ENCODE measurements at regions not wholly inside any gene's neighbourhood (a gene's known extent, or its start where the extent isn't known, plus 50 kb on each side); places are given as distances from the start of the nearest gene placed in this dataset.

DNA sequence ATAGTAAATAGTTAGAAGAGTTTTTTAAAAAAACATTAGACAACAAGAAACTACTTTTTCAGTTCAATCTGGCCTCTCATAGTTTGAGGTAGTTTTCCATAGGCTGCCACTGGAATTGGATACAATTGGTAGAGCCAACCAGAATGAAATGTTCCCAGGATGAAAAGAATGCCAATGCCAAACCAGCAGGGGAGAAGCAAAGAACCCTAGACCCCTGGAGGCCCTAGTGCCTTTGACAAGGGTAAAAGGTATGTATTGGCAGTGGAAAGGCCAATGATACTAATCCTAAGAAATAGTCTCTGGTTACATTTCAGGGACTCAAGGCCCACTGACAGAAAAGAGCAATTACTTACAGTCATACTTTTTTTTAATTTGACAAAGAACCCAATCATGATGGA lies 77.4 kb upstream of the SEM1 start:
- no peaks in the 10 kb centered on the region for H3K27me3 ChIP-seq
- no peak overlapping the region for H3K4me3 ChIP-seq
- no peak overlapping the region for H3K27ac ChIP-seq
- ATAC-seq, result no peak
- TF ChIP-seq, protein P1, sequence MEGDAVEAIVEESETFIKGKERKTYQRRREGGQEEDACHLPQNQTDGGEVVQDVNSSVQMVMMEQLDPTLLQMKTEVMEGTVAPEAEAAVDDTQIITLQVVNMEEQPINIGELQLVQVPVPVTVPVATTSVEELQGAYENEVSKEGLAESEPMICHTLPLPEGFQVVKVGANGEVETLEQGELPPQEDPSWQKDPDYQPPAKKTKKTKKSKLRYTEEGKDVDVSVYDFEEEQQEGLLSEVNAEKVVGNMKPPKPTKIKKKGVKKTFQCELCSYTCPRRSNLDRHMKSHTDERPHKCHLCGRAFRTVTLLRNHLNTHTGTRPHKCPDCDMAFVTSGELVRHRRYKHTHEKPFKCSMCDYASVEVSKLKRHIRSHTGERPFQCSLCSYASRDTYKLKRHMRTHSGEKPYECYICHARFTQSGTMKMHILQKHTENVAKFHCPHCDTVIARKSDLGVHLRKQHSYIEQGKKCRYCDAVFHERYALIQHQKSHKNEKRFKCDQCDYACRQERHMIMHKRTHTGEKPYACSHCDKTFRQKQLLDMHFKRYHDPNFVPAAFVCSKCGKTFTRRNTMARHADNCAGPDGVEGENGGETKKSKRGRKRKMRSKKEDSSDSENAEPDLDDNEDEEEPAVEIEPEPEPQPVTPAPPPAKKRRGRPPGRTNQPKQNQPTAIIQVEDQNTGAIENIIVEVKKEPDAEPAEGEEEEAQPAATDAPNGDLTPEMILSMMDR (IDR thresholded peaks at IDR 0.05), result no peak
- no peak for TF ChIP-seq POLR2A (IDR thresholded peaks at IDR 0.05)
- intact Hi-C loops (cut with DNase I), result no loop called here
- H3K36me3 ChIP-seq, result no peaks in the 10 kb centered on the region
- H3K4me1 ChIP-seq, result no peaks in the 10 kb centered on the region
- DNase-seq, result no peak
- no peaks in the 10 kb centered on the region for H3K9me3 ChIP-seq

GRCh38 chr7:96789914-96790313 lies 80.3 kb upstream of the SEM1 start:
- TF ChIP-seq, protein P1 (IDR thresholded peaks at IDR 0.05), result no peak
- TF ChIP-seq POLR2A (IDR thresholded peaks at IDR 0.05), result no peak
- H3K27ac ChIP-seq, result no peak overlapping the region
- no peaks in the 10 kb centered on the region for H3K27me3 ChIP-seq
- no peaks in the 10 kb centered on the region for H3K9me3 ChIP-seq
- H3K4me3 ChIP-seq, result no peak overlapping the region
- no peaks in the 10 kb centered on the region for H3K4me1 ChIP-seq
- intact Hi-C loops (cut with DNase I), result no loop called here
- DNase-seq (no peak), ATAC-seq (no peak)
- no peaks in the 10 kb centered on the region for H3K36me3 ChIP-seq

DNA sequence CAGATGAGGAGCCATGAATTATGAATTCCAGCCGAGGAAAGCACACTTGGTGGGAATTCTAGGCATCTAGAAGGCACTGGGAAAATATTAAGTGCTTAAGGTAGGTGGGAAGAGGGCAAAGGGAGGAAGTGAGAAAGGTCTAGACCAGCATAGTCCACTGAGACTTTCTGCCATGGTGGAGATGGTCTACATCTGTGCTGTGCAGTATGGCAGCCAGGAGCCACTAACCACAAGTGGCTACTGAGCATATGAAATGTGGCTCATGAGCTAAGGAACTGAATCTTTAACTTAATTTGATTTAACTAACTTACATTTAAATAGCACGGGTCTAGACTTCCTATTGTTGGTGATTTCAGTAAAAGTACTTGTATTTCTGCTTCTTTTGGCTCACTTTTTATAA lies 82.5 kb upstream of the SEM1 start:
- Histone ChIP-seq H3K4me1 (no peaks in the 10 kb centered on the region), H3K9me3 (no peaks in the 10 kb centered on the region), H3K27me3 (no peaks in the 10 kb centered on the region), H3K36me3 (no peaks in the 10 kb centered on the region), H3K27ac (no peak overlapping the region), H3K4me3 (no peak overlapping the region)
- intact Hi-C loops (cut with DNase I), result no loop called here
- no peak for TF ChIP-seq POLR2A (IDR thresholded peaks at IDR 0.05)
- TF ChIP-seq, protein P1 (IDR thresholded peaks at IDR 0.05), result no peak
- DNase-seq (no peak), ATAC-seq (no peak)
- whole genome bisulfite sequencing (ENCODE audit: insufficient coverage, low coverage, low lambda C conversion rate, missing lambda C conversion rate), result 40% methylated on average over 2 of the region's 2 CpGs

- H3K9me3 ChIP-seq, result no peaks in the 10 kb centered on the region
- no peaks in the 10 kb centered on the region for H3K4me1 ChIP-seq
- no peaks in the 10 kb centered on the region for H3K36me3 ChIP-seq
- no peak for ATAC-seq
- DNase-seq, result no peak
- H3K27me3 ChIP-seq, result no peaks in the 10 kb centered on the region
- WGBS (ENCODE audit: insufficient coverage, low coverage, low lambda C conversion rate, missing lambda C conversion rate), result 81% methylated on average over 2 of the region's 2 CpGs
- TF ChIP-seq, protein P1 (IDR thresholded peaks at IDR 0.05), result no peak
- no peak for TF ChIP-seq POLR2A (IDR thresholded peaks at IDR 0.05)
- H3K4me3 ChIP-seq, result no peak overlapping the region
- intact Hi-C loops (cut with DNase I), result no loop called here
- no peak overlapping the region for H3K27ac ChIP-seq
Measured at GRCh38 chr7:96794063-96794462, 84.4 kb upstream of the SEM1 start.

- TF ChIP-seq, protein P1 (IDR thresholded peaks at IDR 0.05), result no peak
- TF ChIP-seq POLR2A (IDR thresholded peaks at IDR 0.05), result no peak
Measured at GRCh38 chr7:96800122-96800521, 90.5 kb upstream of the SEM1 start.

More at GRCh38 chr7:96800122-96800521, 90.5 kb upstream of the SEM1 start:
- no peak overlapping the region for H3K27ac ChIP-seq
- WGBS (ENCODE audit: insufficient coverage, low coverage, low lambda C conversion rate, missing lambda C conversion rate), result 22% methylated on average over 3 of the region's 3 CpGs
- no peak overlapping the region for H3K4me3 ChIP-seq
- H3K27me3 ChIP-seq, result no peaks in the 10 kb centered on the region
- H3K9me3 ChIP-seq, result no peaks in the 10 kb centered on the region
- DNase-seq (no peak), ATAC-seq (peak; percentile 56 to 79 (median 68))
- no peaks in the 10 kb centered on the region for H3K36me3 ChIP-seq
- intact Hi-C loops (cut with DNase I), result no loop called here
- H3K4me1 ChIP-seq, result peaks cover 0 to 14% (median 0%) of the 10 kb centered on the region in 4 donors

Measured in right lobe of liver (tissue), 6 donors.